AG10803 (cell line): ENCODE measurements at regions not wholly inside any gene's neighbourhood (a gene's known extent, or its start where the extent isn't known, plus 50 kb on each side); places are given as distances from the start of the nearest gene placed in this dataset.

Experiments
- DNase-seq: peaks from one replicate; pipeline ENCODE4 v3.0.0; 2010; ENCODE audit warnings: low read depth
- H3K4me3 ChIP-seq: 2 replicates; pipeline ENCODE4 v1.5.1; 2011; ENCODE audit warnings: mild to moderate bottlenecking, low read length, control low read depth
- TF ChIP-seq, protein P1 (sequence below): conservative IDR thresholded peaks from 2 replicates; pipeline ENCODE4 v1.5.1; 2011; ENCODE audit warnings: mild to moderate bottlenecking, low read length, control low read depth, inconsistent platforms

DNA sequence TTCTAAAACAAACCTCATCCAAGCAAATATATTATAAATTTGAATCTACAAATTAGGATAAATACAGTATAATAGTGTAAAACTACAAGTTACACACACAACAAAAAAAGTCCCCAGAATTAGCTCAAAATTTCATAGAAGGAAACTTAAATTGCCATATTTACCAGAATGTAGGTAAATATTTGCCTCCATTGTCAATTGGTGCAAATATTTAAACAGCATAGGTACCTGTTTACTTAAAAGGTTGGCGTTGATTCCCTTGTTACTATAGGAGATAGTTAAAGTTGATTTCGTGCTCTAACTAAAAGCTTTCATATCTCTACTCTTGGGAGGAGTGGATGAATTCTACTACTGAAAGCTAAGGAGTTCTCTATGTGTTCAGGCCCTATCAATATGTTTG is 111.6 kb upstream of the TENT5A start:
- TF ChIP-seq, protein P1, sequence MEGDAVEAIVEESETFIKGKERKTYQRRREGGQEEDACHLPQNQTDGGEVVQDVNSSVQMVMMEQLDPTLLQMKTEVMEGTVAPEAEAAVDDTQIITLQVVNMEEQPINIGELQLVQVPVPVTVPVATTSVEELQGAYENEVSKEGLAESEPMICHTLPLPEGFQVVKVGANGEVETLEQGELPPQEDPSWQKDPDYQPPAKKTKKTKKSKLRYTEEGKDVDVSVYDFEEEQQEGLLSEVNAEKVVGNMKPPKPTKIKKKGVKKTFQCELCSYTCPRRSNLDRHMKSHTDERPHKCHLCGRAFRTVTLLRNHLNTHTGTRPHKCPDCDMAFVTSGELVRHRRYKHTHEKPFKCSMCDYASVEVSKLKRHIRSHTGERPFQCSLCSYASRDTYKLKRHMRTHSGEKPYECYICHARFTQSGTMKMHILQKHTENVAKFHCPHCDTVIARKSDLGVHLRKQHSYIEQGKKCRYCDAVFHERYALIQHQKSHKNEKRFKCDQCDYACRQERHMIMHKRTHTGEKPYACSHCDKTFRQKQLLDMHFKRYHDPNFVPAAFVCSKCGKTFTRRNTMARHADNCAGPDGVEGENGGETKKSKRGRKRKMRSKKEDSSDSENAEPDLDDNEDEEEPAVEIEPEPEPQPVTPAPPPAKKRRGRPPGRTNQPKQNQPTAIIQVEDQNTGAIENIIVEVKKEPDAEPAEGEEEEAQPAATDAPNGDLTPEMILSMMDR, result no peak
- H3K4me3 ChIP-seq, result no peak overlapping the region
- DNase-seq, result no peak

DNA sequence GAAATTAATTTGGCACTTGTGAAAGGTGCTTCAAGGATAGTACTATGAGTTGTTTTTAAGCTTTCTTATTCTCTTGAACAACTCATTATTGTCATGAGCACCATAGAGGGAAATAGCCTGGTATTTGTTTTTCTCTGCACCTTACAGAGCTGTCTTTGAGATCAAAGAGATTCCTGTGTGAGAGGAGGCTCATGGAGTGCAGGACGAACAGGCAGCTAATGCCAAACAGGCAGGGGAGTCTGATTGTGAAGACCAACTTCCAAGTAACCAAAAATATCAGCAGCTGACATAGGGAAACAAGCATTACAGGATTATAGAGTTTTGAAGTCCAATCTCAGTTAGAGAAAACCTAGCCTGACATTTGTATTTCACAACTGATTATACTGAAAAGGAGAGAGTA is 110.6 kb upstream of the TENT5A start:
- DNase-seq, result no peak
- no peak overlapping the region for H3K4me3 ChIP-seq
- TF ChIP-seq, protein P1, result no peak

DNA sequence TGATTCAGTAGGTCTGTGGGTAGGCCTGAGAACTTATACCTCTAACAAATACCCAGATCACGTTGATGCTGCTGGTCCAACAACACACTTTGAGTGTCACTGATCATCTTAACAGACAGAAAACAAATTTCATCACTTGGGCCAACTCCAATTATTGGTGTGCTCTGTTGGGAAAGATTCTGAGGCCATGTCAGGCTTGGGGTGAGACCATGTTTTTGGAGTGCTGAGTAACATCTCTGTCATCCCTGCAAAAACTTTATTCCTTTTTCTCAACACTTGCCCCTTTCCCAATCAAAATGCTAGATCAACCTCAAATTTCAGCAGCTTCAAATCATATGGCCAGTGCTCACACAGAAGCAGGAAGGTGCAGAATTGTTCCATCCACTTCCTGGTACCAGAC is 108.8 kb upstream of the TENT5A start:
- no peak overlapping the region for H3K4me3 ChIP-seq
- DNase-seq, result no peak
- TF ChIP-seq, protein P1, result no peak

DNA sequence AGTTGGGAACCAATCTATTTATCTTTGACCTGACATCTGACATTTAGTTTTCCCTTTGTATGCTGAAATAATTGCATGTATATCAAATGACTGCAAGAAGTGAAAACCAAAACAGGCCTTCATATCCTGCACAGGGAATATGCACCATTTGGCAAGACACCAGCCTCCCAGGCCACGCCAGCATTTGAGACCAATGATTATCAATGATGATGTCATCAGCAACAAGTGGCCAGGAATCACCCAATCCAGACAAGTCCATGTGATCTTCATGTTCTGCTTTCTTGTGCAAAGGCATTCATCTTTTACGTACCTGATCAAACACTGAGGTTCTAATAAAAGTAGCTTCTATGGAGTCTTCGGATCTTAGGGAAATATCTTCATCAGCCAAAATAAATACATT is 107.4 kb upstream of the TENT5A start:
- TF ChIP-seq, protein P1, result no peak
- no peak for DNase-seq
- no peak overlapping the region for H3K4me3 ChIP-seq

DNA sequence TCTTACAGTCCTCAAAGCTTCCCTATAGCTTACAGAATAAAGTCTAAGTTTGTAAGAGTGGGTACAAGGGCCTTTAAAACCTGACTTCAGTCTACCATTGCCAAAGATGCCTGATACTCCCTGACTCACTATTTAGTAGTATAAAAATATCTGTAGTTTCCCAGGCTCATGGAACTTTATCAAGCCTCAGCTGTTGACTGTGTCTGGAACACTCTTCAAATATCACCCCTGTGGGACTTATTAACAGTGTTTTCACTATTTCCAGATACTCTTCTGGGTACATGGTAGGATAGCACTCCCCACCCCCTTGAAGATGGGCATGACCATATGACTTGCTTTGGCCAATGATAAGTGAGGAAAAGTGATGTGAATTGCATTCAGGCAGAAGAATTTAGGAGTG is 105.3 kb upstream of the TENT5A start:
- DNase-seq, result no peak
- TF ChIP-seq, protein P1, result no peak
- H3K4me3 ChIP-seq, result no peak overlapping the region

DNA sequence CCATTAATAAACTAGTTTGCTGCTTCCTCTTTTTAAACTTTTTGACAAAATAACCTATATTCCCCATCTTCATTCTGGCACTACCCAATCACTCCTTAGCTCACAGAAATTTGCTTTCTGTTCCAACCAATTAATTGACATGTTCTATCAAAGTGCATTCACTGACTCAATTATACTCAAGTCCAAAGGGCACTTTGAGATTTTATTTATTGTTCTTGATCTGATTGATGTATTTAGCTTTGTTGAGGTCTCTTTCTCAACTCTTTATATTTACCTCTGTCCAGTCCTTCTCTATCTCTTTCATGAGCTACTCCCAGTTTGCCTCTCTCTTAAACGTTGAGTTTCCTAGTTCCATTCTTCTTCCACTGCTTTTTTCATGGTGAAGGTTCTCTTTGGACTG is 104.4 kb upstream of the TENT5A start:
- no peak for DNase-seq
- H3K4me3 ChIP-seq, result no peak overlapping the region
- TF ChIP-seq, protein P1, result no peak

DNA sequence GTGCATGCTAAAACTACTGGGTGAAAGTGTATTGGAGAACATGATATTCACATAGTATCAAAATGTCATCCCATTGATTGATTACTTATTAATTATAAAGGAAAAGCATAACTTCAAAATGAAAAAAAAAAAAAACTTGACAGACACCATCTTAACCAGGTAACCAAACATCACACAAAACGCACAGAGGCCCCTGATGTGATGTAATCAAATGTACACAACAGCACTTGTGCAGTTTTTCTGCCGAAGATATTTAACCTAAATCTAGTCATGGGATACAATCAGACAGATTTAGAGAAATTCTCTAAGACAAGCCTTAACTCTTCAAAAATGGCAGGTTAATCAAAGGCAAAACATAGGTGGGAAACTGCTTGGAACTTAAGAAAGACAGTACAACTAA is 102.0 kb upstream of the TENT5A start:
- TF ChIP-seq, protein P1, result no peak
- no peak for DNase-seq
- no peak overlapping the region for H3K4me3 ChIP-seq
